GM10266 (cell line): ENCODE measurements at regions not wholly inside any gene's neighbourhood (a gene's known extent, or its start where the extent isn't known, plus 50 kb on each side); places are given as distances from the start of the nearest gene placed in this dataset.
"Not testable (repeated sequence)": the region's sequence is repeated elsewhere in the genome, so short reads cannot be mapped to it uniquely, and the experiment has no call there.

Experiments used
- DNase-seq: peaks from one replicate; pipeline ENCODE4 v3.0.0; 2012; ENCODE audit errors: extremely low spot score
- TF ChIP-seq, protein P1 (sequence below): IDR thresholded peaks from 2 replicates; pipeline ENCODE4 v1.5.1; 2012; ENCODE audit warnings: mild to moderate bottlenecking, low read depth; ENCODE audit not compliant: control insufficient read depth, insufficient read depth; ENCODE audit errors: missing control alignments

- no peak for DNase-seq
- TF ChIP-seq, protein P1, sequence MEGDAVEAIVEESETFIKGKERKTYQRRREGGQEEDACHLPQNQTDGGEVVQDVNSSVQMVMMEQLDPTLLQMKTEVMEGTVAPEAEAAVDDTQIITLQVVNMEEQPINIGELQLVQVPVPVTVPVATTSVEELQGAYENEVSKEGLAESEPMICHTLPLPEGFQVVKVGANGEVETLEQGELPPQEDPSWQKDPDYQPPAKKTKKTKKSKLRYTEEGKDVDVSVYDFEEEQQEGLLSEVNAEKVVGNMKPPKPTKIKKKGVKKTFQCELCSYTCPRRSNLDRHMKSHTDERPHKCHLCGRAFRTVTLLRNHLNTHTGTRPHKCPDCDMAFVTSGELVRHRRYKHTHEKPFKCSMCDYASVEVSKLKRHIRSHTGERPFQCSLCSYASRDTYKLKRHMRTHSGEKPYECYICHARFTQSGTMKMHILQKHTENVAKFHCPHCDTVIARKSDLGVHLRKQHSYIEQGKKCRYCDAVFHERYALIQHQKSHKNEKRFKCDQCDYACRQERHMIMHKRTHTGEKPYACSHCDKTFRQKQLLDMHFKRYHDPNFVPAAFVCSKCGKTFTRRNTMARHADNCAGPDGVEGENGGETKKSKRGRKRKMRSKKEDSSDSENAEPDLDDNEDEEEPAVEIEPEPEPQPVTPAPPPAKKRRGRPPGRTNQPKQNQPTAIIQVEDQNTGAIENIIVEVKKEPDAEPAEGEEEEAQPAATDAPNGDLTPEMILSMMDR, result no peak
Observed at GRCh38 chr1:88327391-88328267, 356.4 kb upstream of the PKN2 start.

DNA sequence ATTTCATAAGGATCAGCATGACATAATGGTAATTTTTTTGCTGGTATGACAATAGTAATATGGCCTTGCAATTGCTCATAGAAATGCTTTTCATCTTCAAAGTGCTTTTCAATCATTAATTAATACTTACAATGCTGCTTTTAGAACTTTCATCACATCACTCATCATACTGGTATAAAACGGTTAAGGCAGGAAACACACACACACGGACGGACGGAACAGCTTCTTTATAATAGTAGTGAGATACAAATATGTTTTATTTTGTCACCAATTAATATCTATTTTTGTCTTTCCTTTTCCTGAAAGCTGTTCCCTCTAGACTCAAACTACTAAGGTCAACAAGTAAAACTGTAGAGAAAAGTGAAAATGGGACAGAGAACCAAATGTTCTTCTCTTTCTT is 353.9 kb upstream of the PKN2 start:
- DNase-seq, result no peak
- TF ChIP-seq, protein P1, result no peak

- DNase-seq, result no peak
- TF ChIP-seq, protein P1, result no peak
Observed at GRCh38 chr1:88333086-88333695, 350.9 kb upstream of the PKN2 start.

DNA sequence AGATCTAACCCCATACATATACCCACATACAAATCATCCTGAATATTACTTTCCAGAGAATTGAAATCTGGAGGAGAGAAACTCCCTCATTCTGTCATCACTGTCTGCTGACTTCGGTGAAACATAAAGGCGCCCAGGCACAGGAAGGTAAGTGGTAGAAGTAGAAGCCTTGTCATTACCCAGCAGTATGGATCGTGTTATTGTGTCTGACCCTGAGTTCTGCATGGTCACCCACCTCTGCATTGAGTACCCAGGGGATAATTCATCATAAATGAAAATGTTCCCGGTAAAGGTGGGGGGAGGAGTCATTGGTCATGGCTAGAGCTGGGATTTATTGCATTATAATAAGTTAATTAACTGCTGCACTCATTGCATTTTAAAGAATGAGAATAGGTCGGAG is 342.6 kb upstream of the PKN2 start:
- DNase-seq, result no peak

DNA sequence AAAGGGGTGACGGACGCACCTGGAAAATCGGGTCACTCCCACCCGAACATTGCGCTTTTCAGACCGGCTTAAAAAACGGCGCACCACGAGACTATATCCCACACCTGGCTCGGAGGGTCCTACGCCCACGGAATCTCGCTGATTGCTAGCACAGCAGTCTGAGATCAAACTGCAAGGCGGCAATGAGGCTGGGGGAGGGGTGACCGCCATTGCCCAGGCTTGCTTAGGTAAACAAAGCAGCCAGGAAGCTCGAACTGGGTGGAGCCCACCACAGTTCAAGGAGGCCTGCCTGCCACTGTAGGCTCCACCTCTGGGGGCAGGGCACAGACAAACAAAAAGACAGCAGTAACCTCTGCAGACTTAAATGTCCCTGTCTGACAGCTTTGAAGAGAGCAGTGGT is 342.0 kb upstream of the PKN2 start:
- DNase-seq, result not testable (repeated sequence)

More for the DNA sequence above, 342.6 kb upstream of the PKN2 start:
- TF ChIP-seq, protein P1, result no peak

DNA sequence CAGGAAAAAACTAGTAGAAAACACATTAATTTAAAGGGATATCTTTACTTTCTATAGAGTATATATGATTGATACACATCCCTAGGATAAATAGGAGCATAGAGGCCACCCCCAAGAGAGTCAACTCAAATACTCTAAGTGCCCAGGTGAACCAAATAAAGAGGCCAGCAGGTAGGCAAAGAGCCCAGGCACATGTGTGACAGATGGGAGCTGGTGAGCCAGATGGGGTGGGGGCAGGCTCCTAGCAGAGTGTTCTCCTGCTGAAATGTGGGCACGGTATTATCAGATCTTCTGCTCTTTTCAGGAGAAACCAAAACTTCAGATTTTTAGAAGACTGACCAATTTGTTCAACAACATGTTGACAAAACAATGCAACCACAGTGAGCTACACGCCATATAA is 333.4 kb upstream of the PKN2 start:
- no peak for DNase-seq
- TF ChIP-seq, protein P1, result no peak

GRCh38 chr1:88351960-88352359 is 332.1 kb upstream of the PKN2 start:
- TF ChIP-seq, protein P1, result no peak
- DNase-seq, result no peak
